ENCODE measurements at regions not wholly inside any gene's neighbourhood (a gene's known extent, or its start where the extent isn't known, plus 50 kb on each side); places are given as distances from the start of the nearest gene placed in this dataset.
"Not testable (repeated sequence)": the region's sequence is repeated elsewhere in the genome, so short reads cannot be mapped to it uniquely, and the experiment has no call there.

- Histone ChIP-seq H3K4me1 (ENCODE audit: insufficient read depth, insufficient read length) (no peaks in the 10 kb centered on the region), H3K9me3 (ENCODE audit: insufficient read depth, low read length) (no peaks in the 10 kb centered on the region), H3K27me3 (ENCODE audit: insufficient read depth, insufficient read length) (no peaks in the 10 kb centered on the region), H3K4me3 (ENCODE audit: insufficient read length, low read depth) (no peak overlapping the region), H3K36me3 (ENCODE audit: insufficient read depth, insufficient read length, low read length) (no peaks in the 10 kb centered on the region), H3K9ac (ENCODE audit: insufficient read length, low read depth) (no peak overlapping the region)
- no peak for DNase-seq (ENCODE audit: low read depth, low spot score)
- TF ChIP-seq YY1 (IDR thresholded peaks at IDR 0.05; ENCODE audit: insufficient read depth, insufficient read length) (no peak), ZNF274 (IDR thresholded peaks at IDR 0.05; ENCODE audit: low read depth, low read length) (no peak), SUZ12 (IDR thresholded peaks at IDR 0.05; ENCODE audit: extremely low read depth, insufficient read depth, insufficient read length) (no peak)
Observed at GRCh38 chr20:51923633-51924032, 121.3 kb upstream of the SALL4 start.

DNA sequence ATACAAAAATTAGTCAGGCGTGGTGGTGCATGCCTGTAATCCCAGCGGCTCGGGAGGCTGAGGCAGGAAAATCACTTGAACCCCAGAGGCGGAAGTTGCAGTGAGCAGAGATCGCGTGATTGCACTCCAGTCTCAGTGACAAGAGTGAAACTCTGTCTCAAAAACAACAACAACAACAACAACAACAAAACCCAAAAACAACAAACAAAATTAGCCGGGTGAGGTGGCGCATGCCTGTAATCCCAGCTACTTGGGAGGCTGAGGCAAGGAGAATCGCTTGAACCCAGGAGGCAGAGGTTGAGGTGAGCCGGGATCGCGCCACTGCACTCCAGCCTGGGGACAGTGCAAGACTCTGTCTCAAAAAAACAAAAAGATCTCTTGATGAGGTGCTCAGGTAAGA is 120.5 kb upstream of the SALL4 start:
- not testable (repeated sequence) for H3K4me1 ChIP-seq (ENCODE audit: insufficient read depth, insufficient read length); H3K4me3 ChIP-seq (ENCODE audit: insufficient read length, low read depth); DNase-seq (ENCODE audit: low read depth, low spot score); H3K9me3 ChIP-seq (ENCODE audit: insufficient read depth, low read length); H3K27me3 ChIP-seq (ENCODE audit: insufficient read depth, insufficient read length); H3K9ac ChIP-seq (ENCODE audit: insufficient read length, low read depth); H3K36me3 ChIP-seq (ENCODE audit: insufficient read depth, insufficient read length, low read length)

GRCh38 chr20:51918561-51918960 is 116.2 kb upstream of the SALL4 start:
- Histone ChIP-seq H3K27me3 (ENCODE audit: insufficient read depth, insufficient read length) (no peaks in the 10 kb centered on the region), H3K36me3 (ENCODE audit: insufficient read depth, insufficient read length, low read length) (no peaks in the 10 kb centered on the region), H3K9me3 (ENCODE audit: insufficient read depth, low read length) (no peaks in the 10 kb centered on the region), H3K4me1 (ENCODE audit: insufficient read depth, insufficient read length) (peaks cover 2% of the 10 kb centered on the region), H3K4me3 (ENCODE audit: insufficient read length, low read depth) (no peak overlapping the region), H3K9ac (ENCODE audit: insufficient read length, low read depth) (no peak overlapping the region)
- DNase-seq (ENCODE audit: low read depth, low spot score) = no peak
- TF ChIP-seq SUZ12 (IDR thresholded peaks at IDR 0.05; ENCODE audit: extremely low read depth, insufficient read depth, insufficient read length) (no peak), ZNF274 (IDR thresholded peaks at IDR 0.05; ENCODE audit: low read depth, low read length) (no peak), YY1 (IDR thresholded peaks at IDR 0.05; ENCODE audit: insufficient read depth, insufficient read length) (no peak)

DNA sequence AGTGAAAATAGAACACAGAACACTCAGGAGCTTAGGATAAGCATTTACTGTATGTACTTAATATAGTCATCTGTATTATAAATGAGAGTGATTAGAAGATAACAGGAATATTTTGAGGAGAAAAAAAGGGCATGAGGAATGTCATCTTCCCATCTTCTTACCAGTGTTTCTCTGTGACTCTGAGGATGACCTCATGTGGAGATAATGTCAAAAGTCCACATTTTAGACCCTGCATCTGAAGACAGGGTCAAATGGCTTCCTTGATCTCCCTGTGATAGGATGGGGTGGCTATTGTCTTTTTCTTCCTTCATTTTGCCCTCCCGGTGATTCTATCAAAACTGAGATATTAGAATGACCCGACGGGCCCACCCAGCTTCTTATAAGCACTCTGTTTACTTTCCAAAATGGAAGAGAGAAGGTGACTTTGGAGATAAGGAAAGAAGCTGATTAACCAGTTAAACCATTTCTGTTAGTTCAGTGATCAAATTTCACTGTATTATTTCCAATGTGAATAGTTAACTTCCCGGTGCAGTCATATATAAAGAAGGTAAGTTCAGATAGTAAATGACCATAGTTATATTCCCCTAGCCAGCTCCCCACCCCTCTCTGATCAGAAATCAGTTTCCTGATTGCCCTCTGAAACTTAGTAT is 115.7 kb upstream of the SALL4 start:
- Histone ChIP-seq H3K9ac (ENCODE audit: insufficient read length, low read depth) (no peak overlapping the region), H3K4me1 (ENCODE audit: insufficient read depth, insufficient read length) (peaks cover 2% of the 10 kb centered on the region), H3K27me3 (ENCODE audit: insufficient read depth, insufficient read length) (no peaks in the 10 kb centered on the region), H3K9me3 (ENCODE audit: insufficient read depth, low read length) (no peaks in the 10 kb centered on the region), H3K4me3 (ENCODE audit: insufficient read length, low read depth) (no peak overlapping the region), H3K36me3 (ENCODE audit: insufficient read depth, insufficient read length, low read length) (no peaks in the 10 kb centered on the region)
- no peak for TF ChIP-seq YY1 (IDR thresholded peaks at IDR 0.05; ENCODE audit: insufficient read depth, insufficient read length)
- no peak for TF ChIP-seq SUZ12 (IDR thresholded peaks at IDR 0.05; ENCODE audit: extremely low read depth, insufficient read depth, insufficient read length)
- TF ChIP-seq ZNF274 (IDR thresholded peaks at IDR 0.05; ENCODE audit: low read depth, low read length) = no peak
- DNase-seq (ENCODE audit: low read depth, low spot score) = no peak

- no peak overlapping the region for H3K4me3 ChIP-seq (ENCODE audit: insufficient read length, low read depth)
- H3K27me3 ChIP-seq (ENCODE audit: insufficient read depth, insufficient read length) = no peaks in the 10 kb centered on the region
- no peaks in the 10 kb centered on the region for H3K36me3 ChIP-seq (ENCODE audit: insufficient read depth, insufficient read length, low read length)
- no peak for DNase-seq (ENCODE audit: low read depth, low spot score)
- TF ChIP-seq SUZ12 (IDR thresholded peaks at IDR 0.05; ENCODE audit: extremely low read depth, insufficient read depth, insufficient read length) (no peak), ZNF274 (IDR thresholded peaks at IDR 0.05; ENCODE audit: low read depth, low read length) (no peak), YY1 (IDR thresholded peaks at IDR 0.05; ENCODE audit: insufficient read depth, insufficient read length) (no peak)
- H3K4me1 ChIP-seq (ENCODE audit: insufficient read depth, insufficient read length) = peaks cover 5% of the 10 kb centered on the region
- H3K9me3 ChIP-seq (ENCODE audit: insufficient read depth, low read length) = no peaks in the 10 kb centered on the region
- H3K9ac ChIP-seq (ENCODE audit: insufficient read length, low read depth) = no peak overlapping the region
Observed at GRCh38 chr20:51916244-51916643, 113.9 kb upstream of the SALL4 start.

DNA sequence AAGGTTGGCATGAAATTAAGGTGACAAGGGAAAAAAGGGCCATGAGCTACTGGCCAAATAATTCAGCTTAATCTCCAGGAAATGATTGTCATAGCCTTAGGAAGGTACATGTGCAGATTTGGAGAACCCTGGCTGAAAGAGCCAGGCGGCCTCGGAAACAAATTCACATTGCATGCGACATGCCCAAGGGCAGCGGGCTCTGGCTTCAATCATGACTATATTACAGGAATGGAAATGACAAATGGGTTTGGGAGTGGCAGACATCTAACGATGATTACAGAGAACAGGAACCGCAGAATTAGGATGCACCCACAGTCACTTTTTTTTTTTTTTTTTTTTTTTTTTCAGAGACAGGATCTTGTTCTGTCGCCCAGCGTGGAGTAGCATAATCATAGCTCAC is 112.4 kb upstream of the SALL4 start:
- peaks cover 5% of the 10 kb centered on the region for H3K4me1 ChIP-seq (ENCODE audit: insufficient read depth, insufficient read length)
- no peak for DNase-seq (ENCODE audit: low read depth, low spot score)
- no peaks in the 10 kb centered on the region for H3K36me3 ChIP-seq (ENCODE audit: insufficient read depth, insufficient read length, low read length)
- TF ChIP-seq ZNF274 (IDR thresholded peaks at IDR 0.05; ENCODE audit: low read depth, low read length) (no peak), SUZ12 (IDR thresholded peaks at IDR 0.05; ENCODE audit: extremely low read depth, insufficient read depth, insufficient read length) (no peak), YY1 (IDR thresholded peaks at IDR 0.05; ENCODE audit: insufficient read depth, insufficient read length) (no peak)
- no peak overlapping the region for H3K4me3 ChIP-seq (ENCODE audit: insufficient read length, low read depth)
- peak overlapping the region; percentile 17 for H3K9ac ChIP-seq (ENCODE audit: insufficient read length, low read depth)
- no peaks in the 10 kb centered on the region for H3K27me3 ChIP-seq (ENCODE audit: insufficient read depth, insufficient read length)
- no peaks in the 10 kb centered on the region for H3K9me3 ChIP-seq (ENCODE audit: insufficient read depth, low read length)

- no peak for DNase-seq (ENCODE audit: low read depth, low spot score)
- TF ChIP-seq YY1 (IDR thresholded peaks at IDR 0.05; ENCODE audit: insufficient read depth, insufficient read length) (no peak), ZNF274 (IDR thresholded peaks at IDR 0.05; ENCODE audit: low read depth, low read length) (no peak), SUZ12 (IDR thresholded peaks at IDR 0.05; ENCODE audit: extremely low read depth, insufficient read depth, insufficient read length) (no peak)
- Histone ChIP-seq H3K36me3 (ENCODE audit: insufficient read depth, insufficient read length, low read length) (no peaks in the 10 kb centered on the region), H3K4me3 (ENCODE audit: insufficient read length, low read depth) (no peak overlapping the region), H3K4me1 (ENCODE audit: insufficient read depth, insufficient read length) (peaks cover 5% of the 10 kb centered on the region), H3K9me3 (ENCODE audit: insufficient read depth, low read length) (no peaks in the 10 kb centered on the region), H3K27me3 (ENCODE audit: insufficient read depth, insufficient read length) (no peaks in the 10 kb centered on the region), H3K9ac (ENCODE audit: insufficient read length, low read depth) (peak overlapping the region; percentile 51)
Observed at GRCh38 chr20:51910321-51911050, 108.2 kb upstream of the SALL4 start.

Data from NT2/D1 (cell line).